GM19239 (cell line): ENCODE measurements at regions not wholly inside any gene's neighbourhood (a gene's known extent, or its start where the extent isn't known, plus 50 kb on each side); places are given as distances from the start of the nearest gene placed in this dataset.

Experiments used
- DNase-seq: peaks from one replicate; pipeline ENCODE4 v3.0.0; 2011; ENCODE audit warnings: low spot score; ENCODE audit not compliant: insufficient read length
- FAIRE-seq: peaks from 2 replicates; lab custom pipeline; 2011; peaks lifted over from hg19 to GRCh38; lab: Jason Lieb, UNC

DNA sequence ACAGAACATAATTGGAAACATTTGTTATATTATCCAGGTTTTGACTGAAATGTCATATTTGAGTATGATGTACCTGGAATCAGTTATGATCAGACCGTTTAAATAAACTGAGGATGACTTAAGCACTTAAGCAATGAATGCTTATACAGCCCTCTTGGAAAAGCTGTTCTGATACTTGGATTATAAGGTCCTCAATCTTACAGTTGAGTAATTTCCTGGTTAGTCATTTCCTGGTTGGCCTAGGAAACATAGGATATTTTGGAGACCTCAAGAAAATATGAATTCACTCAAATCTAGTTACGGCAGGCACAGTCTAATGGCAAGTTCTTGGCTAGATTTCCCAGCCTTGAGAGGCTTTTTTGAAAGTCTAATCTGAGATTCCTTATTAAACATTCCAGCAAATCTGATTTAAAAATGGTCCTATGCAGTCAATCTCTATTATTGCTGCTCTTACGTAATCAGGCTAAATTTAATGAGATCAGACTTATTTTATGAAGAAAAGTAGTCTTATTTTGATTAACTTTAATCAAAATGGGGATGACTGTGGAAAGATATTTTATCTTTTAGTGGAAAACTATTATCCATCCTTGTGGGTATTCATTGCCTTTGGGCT is 447.2 kb downstream of the SNAPC1 start:
- FAIRE-seq = no peak
- no peak for DNase-seq

DNA sequence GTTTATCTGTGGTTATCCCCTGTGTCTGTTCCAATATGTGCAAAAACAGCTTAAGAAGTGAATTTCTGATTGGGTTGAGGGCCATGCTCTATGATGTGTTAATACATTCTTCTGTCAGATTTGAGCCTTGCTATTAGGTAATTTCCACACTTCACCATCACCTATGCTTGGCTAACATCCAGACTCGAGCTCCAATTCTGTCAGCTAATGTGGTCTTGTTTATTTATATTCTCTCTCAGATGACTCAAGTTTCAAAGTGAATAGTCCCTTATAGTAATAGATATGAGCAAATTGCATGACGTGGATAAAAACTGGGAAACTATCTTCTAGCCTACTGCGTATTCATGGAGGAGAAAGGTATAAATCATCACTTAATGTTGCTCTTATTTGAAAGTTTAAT is 451.3 kb downstream of the SNAPC1 start:
- DNase-seq = no peak
- FAIRE-seq = no peak

DNA sequence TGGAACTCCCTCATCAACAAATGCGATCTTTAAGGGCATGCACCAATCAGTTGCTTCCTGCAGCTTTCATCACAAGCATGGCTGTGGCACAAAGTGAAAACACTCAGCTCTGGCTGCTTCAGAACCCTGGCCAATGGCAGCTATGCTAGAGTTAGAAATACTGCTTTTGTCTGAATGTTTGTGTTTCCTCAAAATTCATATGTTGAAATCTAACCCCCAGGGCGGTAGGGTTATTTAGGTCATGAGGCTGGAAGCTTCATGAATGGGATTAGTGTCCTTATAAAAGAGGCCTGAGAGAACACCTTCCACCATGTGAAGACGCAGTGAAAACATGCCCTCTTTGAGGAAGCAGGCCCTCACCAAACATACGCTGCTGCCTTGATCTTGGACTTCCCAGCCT is 453.9 kb downstream of the SNAPC1 start:
- DNase-seq (no peak), FAIRE-seq (no peak)

DNA sequence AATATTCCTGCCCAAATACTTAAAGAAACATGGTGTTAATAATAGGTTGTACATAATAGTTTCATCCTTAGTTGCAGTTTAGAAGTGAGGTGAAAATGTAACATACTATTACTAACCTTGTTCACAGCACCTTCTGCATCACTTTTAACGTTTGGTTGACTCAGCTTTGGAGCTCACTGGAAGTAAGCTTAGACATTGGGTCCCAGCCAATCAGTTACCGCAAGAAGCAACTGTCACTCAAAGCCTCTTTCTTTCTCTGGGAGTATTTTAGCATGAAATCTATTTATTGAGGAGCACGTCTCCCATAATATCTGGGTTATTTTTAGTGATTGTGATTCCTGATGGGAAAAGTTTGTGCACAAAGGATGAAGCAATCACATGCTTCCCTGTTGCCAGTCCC is 472.6 kb downstream of the SNAPC1 start:
- no peak for DNase-seq
- no peak for FAIRE-seq

DNA sequence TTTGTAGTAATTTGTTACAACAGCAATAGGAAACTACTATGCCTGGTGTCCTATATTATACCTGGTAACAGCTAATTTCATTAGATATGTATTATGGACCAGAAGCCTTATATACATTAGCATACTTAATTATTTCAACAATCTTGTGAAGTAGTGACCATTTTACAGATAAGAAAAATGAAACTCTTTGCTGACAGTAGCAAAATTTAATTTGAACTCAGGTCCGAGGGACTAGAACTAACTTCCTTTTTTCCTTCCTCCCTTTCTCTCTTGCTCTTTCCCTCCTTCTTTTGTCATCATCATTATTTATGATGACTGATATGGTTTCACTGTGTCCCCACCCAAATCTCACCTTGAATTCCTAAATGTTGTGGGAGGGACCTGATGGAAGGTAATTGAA is 482.0 kb downstream of the SNAPC1 start:
- no peak for FAIRE-seq
- DNase-seq = no peak

DNA sequence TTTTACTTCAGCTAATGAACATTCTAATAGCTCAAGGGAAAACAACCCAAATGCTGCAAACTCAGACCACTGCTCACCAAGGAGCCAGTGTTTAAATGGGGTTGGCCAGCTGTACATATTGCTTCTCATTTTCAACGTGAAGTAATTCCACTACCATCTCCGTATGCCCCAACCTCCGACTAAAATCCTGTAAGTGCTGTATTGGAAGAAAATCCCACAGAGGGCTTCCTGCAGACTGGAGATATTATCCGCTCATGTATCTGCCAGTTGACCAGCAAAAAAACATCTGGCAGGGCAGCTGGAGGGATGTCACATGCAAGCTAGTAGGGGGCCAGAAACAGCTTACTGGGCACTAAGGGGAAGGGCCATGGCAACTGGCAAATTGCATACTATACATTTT is 485.0 kb downstream of the SNAPC1 start:
- DNase-seq (no peak), FAIRE-seq (no peak)

DNA sequence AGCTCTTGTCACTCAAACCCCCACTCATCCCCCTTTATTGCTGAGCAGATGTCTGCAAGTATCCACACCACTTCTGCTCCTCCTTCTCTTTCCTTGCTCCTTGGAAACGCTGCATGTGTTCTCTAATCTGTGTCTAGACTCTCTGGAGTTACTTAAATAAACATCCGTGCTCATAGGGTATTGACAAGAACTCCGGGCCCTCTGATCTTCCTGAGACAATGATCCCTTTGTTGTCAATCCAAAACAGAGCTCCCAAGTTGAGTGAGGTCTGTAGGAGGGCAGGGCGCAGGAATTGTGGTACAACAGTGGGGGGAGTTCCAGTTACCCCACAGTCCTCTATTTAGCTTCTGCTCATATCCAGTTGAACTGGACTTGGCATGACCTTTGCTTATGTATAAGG is 489.0 kb downstream of the SNAPC1 start:
- FAIRE-seq (no peak), DNase-seq (no peak)

DNA sequence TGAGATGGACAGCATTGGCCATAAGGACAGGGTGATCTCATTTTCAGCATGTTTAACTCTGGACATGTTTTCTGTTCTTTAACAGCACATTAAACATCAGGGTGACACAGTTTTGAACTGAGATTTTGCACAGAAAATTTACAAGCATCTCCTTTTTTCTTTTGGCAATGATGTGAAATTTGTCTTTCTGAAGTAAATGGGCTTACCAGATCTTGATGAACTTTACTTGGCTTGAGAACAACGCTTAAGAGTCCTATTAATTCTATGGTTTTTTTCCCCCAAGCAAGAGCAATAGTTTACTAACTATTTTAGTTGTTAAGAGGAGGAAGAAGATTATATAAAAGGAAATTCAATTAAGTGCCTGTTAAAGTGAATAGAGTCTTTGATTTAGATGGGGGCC is 491.0 kb downstream of the SNAPC1 start:
- no peak for DNase-seq
- FAIRE-seq = no peak

DNA sequence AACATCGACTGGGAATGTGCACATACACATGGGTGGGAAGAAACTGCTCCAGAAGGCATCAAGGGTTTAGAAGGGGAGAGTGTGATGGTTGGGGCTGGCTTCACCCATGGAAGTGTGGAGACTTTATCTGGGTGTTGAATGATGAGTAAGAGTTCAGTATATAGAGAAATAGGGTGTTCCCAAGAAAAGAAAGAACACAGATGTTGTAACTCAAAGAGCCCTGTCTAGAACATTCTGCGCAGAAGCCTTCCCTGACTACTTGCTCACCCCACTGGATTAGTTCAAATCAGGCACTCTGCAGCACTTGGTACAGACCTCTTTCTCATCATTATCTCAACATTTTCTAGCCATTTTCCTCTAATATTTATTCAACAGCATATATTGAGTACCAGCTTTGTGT is 491.7 kb downstream of the SNAPC1 start:
- DNase-seq (no peak), FAIRE-seq (no peak)

DNA sequence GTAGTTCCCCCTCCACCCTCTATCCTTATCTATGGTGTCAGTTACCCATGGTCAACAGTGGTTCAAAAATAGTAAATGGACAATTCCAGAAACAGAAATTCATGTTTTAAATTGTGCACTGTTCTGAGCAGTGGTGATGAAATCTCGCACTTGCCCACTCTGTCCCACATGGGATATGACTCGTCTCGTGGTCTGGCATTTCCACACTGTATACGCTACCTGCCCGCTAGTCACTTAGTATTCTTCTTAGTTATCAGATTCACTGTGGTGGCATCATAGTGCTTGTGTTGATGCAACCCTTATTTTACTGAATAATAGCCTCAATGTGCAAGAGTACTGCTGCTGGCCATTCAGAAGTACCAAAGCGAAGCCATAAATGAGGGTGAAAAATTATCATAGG is 507.0 kb downstream of the SNAPC1 start:
- no peak for DNase-seq
- FAIRE-seq = no peak

DNA sequence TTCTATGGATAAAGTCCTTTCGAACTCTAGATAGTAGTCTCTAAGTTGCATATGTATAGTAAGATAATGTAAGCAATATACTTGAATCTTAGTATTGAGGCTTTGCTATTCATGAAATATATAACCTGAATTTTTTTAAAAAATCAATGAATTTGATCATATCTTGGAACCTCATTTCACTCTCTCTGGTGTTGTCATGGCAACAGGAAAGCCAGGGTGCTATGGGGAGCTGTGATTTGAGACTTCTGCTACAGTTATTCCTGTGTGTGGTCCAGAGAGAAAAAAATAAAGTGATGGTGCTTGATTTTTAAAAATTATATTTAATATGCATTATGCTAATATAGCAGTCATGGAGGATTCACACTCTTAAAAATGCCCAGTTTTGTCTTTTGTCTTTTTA is 508.0 kb downstream of the SNAPC1 start:
- FAIRE-seq (no peak), DNase-seq (no peak)

DNA sequence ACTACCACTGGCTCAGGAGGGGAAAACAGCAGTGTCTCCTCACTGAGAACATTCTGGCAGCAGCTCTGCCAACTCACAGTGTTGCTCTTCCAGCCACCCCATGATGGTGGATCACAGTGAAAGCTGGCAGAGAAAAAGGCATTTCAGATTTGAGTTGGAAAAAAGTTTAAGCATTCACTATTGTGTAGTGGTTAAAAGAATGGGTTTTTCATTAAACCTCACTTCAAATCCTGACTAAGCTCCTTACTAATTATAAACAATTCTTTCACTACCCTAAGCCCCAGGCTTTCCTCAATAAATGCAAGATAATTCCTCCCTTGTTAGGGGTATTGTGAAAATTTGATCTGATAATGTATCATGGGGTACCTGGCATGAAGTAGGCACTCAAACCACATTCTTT is 518.1 kb downstream of the SNAPC1 start:
- FAIRE-seq (no peak), DNase-seq (no peak)

DNA sequence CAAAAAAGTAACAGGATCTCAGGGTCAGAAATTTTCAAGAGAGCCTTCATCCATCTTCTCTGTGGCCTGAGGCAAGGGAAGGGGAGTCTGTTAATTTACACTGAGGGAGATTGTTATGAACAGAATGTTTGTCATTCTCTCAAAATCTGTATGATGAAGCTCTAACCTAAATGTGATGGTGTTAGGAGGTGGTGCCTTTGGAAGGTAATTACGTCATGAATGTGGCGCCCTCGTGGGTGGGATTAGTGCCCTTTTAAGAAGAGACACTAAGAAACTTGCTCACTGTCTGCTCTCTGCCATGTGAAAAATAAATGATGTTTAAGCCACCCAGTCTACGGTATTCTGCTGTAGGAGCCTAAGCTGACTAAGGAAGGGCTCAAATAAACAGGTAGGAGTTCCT is 521.6 kb downstream of the SNAPC1 start:
- no peak for DNase-seq
- no peak for FAIRE-seq

DNA sequence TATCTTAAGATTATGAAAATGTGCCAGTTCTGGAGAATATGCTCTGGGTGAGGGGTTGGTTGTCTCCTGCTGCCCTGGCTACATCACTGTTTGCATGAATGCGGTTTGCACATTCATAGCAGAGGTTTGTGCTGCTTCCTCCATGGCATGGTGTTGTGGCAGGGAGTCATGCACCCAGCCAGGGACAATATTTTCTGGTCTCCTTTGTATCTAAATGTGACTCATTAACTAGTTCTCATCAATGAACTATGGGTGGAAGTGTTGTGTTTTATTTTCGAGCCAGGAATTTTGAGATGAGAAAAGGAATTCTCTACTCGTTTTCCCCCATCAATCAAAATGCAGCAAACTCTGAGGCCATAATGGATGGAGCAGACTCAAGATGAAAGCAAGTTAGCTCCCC is 527.3 kb downstream of the SNAPC1 start:
- DNase-seq = no peak
- no peak for FAIRE-seq

DNA sequence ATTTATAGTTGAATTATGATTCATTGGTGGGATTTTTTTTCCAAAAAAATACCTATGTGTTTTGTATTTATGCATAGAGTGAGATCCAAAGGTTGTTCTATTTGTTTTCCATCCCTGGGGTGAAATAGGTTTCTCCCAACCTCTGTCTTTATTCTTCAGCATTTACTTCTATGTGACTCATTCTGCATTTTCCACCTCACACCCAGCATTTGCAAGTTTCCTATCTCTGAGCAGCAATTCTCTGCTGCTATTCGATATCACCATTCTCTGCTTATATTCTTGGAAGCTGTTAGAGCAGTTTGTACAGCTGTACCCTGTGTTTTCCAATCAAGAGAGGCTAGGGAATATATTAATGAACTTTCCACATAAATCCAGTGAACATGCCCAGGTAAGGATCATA is 538.9 kb downstream of the SNAPC1 start:
- no peak for FAIRE-seq

DNA sequence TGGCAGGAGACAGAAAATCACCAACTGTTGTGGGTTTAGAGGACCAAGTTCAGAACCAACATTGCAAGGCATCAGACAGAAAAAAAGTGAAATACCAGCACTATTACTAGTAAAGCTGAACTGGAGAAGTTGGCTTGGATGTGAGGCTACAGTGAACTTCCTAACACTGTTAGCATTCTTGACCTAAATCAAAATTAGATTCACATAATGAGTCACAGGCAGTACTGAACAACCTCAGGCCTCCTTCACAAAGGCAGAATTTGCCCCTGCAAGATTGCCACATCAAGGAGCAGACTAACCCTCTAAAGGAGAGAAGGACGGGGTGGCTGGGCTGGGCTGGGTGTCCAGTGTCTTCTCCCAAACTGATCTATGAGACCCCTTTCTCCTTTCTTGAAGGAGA is 539.7 kb downstream of the SNAPC1 start:
- no peak for FAIRE-seq
- no peak for DNase-seq

More for the DNA sequence above, 538.9 kb downstream of the SNAPC1 start:
- DNase-seq = no peak

DNA sequence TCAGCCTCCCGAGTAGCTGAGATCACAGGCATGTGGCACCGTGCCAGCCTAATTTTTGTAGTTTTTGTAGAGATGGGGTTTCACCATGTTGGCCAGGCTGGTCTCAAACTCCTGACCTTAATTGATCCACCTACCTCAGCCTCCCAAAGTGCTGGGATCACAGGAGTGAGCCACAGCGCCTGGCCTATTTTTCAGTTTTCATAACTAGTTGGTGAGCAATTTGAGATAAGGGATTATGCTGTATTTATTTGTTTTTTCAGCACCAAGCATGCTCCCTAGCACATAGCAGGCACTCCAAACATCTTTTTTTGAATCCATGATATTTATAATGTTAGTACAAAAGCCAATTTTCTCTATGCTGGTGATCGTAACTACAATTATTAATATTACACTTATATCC is 541.2 kb downstream of the SNAPC1 start:
- DNase-seq (no peak), FAIRE-seq (no peak)

DNA sequence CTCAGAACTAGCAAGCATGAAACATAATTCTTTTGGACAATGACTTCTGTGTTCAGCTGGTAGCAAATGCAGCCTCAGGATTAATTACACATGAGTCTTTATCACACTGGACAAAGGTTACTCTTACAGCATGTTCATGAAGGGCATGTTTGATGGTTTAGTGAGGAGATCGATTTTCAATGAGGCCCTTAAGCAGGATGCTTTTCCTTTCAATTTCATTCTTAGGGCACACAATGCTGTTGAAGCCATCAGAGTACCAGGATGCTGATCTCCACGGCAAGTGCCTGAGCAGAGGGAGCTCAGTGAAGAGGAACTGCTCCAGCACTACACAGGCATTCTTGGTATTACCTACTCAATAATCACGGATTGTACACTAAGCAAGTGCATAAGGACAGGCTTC is 542.0 kb downstream of the SNAPC1 start:
- no peak for FAIRE-seq

DNA sequence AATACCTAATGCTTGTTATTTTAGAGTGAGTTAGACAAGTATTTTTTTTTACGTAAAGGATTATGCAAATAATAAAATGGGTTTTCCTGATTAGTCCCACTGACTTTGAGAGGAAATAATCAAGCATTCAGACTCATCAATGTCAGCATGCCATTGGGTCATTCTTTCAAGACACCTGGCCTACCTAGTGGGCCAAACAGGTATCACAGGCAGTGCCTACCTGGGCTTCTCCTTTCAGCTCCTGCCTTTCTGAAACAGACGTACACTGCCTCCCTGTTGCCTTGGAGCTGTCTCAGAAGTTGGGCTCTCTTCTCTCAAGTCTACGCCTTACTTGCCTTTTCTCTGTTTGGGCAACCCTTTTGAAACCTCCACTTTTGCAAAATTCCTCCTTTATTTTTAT is 545.6 kb downstream of the SNAPC1 start:
- DNase-seq = no peak
- FAIRE-seq = no peak

More for the DNA sequence above, 542.0 kb downstream of the SNAPC1 start:
- DNase-seq = no peak

DNA sequence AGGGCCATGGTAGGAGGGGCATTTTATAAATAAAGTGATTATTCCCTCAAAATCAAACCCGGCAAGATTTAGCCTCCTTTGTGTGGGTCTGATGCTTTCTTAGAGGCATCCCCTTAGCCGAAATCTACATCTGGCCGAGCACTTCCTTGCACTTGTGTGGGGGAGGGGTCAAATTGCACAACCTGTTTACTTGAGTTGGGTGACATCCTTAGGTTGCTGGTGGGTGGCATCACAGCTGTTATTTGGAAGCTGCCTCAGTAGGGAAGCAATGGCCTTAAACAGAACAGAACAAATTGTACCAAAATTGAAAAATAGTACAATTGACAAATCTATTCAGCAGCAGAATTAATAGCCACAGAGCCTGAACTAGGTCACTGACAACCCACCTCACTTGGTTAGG is 546.1 kb downstream of the SNAPC1 start:
- no peak for FAIRE-seq
- no peak for DNase-seq

DNA sequence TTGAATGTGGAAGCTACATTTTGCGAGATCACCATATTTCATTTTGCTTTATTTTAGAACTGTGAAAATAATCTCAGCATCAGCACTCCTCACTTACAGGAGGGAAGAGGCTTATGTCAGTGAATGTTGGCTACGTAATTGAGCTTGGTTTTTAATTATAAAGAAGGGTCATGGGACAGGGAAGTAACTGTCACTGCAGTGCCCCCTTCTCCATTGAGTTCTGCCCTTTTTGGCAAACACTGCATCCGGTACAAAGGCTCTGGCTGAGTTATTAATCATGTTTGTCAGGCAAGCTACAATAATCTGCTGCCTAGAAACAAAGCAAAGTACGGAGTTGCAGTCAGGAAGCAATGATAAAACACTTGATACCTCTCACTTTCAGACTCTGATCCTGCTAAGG is 546.7 kb downstream of the SNAPC1 start:
- no peak for FAIRE-seq
- no peak for DNase-seq

DNA sequence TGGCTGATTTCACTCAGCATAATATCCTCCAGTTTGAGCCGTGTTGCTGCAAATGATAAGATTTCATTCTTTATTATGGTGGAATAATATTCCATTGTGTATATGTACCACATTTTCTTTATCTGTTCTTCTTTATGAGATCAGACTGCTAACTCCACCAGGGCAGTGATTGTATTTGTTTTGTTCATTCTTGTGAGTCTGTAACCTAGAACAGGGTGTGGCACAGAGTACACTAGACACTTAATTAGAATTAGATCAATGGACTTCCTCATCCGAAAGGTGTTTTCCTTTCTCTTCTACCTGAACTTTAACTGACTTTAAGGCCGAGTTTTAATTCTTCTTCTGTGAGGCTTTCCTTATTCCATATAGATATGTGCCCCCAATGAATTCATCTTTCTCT is 551.0 kb downstream of the SNAPC1 start:
- no peak for FAIRE-seq

DNA sequence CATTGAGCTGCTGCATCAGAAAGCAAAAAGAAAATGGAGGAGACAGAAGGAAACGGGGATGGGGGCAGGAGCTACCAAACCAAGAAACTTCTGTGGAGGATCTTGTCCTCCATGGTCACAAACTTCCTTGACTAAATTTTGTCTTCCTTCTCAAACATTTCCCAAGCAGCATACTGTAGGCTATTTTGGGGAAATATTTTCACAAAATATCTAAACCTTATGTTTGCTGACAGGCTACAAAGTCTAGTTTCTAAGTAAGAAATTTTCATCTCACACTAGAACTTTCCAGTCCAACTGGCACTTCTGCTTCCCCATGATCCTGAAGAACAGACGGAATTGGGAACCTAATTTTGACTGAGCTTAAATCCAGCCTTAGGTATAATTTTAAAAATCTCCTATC is 552.0 kb downstream of the SNAPC1 start:
- FAIRE-seq = no peak
- no peak for DNase-seq

More for the DNA sequence above, 551.0 kb downstream of the SNAPC1 start:
- DNase-seq = no peak
